VCaP (cell line): ENCODE measurements at regions not wholly inside any gene's neighbourhood (a gene's known extent, or its start where the extent isn't known, plus 50 kb on each side); places are given as distances from the start of the nearest gene placed in this dataset.
"Not testable (repeated sequence)": the region's sequence is repeated elsewhere in the genome, so short reads cannot be mapped to it uniquely, and the experiment has no call there.

Source experiments
- H3K27ac ChIP-seq: fragments of 450-650 bp; 2 replicates; pipeline ENCODE4 v1.5.1; 2017
- TF ChIP-seq, protein P1 (sequence below): fragments of 450-650 bp; conservative IDR thresholded peaks from 2 replicates; pipeline ENCODE4 v1.5.1; 2017; ENCODE audit warnings: mild to moderate bottlenecking, moderate library complexity

DNA sequence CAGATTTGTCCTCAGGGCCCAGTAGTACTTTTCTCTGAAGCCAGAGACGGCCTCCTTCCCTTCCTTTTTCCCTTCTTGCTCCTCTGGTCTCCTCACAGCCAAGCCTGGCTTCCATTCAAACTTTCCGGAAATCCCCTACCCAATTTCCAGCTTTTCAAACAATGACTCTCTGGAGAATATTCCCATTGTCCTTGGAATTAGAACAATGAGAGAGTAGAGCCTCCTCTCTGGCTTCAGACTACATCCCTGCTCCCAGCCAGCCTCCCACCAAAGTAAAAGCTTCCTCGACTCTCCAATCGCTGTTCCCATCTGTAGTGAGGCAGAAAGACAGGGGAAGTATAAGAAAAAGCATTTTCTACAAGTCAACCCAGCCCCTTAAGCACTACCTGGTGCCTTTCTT, 77.7 kb upstream of the SOX13 start:
- no peak overlapping the region for H3K27ac ChIP-seq
- TF ChIP-seq, protein P1, sequence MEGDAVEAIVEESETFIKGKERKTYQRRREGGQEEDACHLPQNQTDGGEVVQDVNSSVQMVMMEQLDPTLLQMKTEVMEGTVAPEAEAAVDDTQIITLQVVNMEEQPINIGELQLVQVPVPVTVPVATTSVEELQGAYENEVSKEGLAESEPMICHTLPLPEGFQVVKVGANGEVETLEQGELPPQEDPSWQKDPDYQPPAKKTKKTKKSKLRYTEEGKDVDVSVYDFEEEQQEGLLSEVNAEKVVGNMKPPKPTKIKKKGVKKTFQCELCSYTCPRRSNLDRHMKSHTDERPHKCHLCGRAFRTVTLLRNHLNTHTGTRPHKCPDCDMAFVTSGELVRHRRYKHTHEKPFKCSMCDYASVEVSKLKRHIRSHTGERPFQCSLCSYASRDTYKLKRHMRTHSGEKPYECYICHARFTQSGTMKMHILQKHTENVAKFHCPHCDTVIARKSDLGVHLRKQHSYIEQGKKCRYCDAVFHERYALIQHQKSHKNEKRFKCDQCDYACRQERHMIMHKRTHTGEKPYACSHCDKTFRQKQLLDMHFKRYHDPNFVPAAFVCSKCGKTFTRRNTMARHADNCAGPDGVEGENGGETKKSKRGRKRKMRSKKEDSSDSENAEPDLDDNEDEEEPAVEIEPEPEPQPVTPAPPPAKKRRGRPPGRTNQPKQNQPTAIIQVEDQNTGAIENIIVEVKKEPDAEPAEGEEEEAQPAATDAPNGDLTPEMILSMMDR, result no peak

DNA sequence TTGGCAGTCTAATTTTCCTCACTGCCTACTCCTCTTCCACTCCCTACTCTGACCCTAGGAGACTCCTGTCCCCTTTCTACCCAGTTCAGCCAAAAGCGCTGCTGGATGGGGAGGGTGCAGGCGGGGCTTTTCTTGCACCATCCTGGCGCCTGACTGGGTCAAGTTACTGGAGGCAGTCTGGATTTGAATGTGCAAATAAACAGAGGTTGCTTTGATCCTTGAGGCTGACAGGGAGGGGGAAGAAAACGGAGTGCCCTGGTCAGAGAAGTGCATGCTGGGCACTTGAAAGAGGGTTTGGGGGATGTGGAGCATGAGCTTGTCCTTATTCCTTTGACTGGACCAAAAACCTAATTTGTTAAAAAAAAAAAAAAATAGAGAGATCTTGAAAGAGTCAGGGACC, 76.8 kb upstream of the SOX13 start:
- TF ChIP-seq, protein P1, result no peak
- H3K27ac ChIP-seq, result no peak overlapping the region

DNA sequence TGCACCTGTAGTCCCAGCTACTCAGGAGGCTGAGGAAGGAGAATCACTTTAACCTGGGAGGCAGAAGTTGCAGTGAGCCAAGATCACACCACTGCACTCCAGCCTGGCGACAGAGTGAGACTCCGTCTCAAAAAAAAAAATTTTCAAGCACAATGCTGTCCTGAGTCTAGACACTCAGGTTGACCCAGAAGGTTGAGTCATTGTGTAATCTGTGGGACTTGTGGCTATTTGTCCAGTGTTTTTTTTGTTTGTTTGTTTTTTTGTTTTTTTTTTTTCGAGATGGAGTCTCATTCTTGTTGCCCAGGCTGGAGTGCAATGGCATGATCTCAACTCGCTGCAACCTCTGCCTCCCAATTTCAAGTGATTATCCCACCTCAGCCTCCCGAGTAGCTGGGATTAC, 74.3 kb upstream of the SOX13 start:
- not testable (repeated sequence) for H3K27ac ChIP-seq

DNA sequence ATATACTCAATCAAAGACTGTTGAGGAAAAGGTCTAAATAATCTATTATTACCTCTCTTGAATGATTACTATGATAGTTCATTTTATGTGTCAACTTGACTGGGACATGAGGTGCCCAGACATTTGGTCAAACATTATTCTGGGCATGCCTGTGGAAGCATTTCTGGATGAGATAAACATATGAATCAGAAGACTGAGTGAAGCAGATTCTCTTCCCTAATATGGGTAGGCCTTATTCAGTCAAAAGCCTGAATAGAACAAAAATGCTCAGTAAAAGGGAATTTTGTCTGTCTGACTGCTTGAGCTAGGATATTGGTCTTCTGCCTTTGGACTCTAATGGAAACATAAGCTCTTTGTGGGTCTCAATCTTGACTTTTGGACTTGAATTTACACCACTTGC, 73.3 kb upstream of the SOX13 start:
- TF ChIP-seq, protein P1, result no peak
- H3K27ac ChIP-seq, result no peak overlapping the region

DNA sequence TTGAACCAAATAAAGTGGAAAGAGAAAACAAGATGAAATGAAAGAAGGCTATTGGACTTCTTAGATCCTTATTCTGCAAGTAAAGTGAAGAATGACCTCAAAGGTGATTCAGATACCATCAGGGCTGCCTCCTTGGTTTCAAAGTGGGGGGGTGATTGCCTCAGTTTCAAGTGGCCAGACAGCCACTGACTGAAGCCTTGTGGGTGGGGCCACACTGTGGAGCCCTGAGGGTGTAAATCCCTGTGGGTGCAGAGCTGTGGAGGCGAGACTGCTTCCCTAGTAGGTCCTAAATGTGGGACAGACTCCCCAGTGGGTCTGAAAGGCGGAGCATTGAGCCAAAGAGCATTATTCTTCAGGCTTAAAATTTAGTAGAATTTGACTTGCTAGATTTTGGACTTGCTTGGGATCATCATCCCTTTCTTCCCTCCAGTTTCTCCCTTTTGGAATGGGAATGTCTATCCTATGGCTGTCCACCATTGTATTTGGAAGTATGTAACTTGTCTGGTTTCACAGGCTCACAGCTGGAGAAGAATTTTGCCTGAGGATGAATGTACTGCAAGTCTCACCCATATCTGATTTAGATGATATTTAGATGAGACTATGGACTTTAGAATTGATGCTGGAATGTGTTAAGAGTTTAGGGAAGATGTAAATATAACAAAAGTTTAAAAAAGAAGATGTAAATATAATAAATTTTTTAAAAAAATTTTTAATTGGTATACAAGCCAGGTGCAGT, 71.6 kb upstream of the SOX13 start:
- TF ChIP-seq, protein P1, result no peak
- H3K27ac ChIP-seq, result no peak overlapping the region

DNA sequence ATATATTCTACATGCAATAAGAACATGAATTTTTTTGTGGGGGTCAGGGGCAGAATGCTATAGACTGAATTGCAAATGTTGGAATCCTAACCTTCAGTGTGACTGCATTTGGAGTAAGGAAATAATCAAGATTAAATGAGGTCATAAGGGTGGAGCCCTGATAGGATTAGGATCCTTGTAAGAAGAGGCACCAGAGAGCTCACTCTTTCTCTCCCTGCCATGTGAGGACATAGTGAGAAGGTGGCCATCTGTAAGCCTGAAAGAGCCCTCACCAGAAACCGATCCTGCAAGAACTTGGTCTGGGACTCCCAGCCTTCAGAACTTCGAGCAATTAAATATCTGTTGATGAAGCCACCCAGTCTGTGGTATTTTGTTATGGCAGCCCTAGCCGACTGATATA, 70.3 kb upstream of the SOX13 start:
- no peak overlapping the region for H3K27ac ChIP-seq
- TF ChIP-seq, protein P1, result no peak

DNA sequence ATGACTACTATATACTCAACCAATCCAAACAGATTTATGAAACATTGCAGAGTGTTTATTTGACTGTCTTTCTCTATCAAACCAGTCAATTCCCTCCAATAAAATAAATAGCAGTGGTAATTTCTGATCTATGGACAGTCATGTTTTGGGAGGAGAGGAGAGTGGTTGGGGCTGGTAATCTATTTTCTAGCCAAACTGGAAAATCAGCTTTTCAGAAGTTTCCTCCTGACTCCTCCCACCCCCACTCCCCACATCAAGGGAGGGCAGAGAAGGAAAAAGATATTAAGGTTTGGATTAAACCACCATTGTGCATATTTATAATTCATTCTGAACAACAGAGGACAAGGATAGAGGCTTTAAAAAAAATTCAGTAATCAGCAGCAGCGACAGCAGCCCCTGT, 69.4 kb upstream of the SOX13 start:
- H3K27ac ChIP-seq, result peak overlapping the region; percentile 18; the same call in 1 of the 2 replicates
- TF ChIP-seq, protein P1, result no peak

DNA sequence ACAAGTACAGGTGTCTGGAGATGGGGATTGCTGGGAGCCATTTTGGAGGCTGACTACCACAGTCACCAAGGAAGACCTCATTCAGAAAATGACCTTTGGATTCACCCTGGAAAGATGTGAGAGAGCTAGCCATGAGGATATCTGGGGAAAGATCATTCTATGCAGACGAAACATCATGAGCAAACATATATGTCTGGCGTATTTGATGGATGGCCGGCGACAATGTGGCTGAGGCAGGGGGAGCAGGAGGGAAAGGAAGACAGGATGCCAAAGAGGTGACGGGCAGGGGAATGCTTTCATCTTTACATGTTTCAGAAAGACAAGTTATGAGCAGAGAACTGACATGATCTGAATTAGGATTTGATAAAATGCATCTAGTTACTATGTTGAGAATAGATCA, 61.5 kb upstream of the SOX13 start:
- TF ChIP-seq, protein P1, result no peak

More for the DNA sequence above, 61.5 kb upstream of the SOX13 start:
- H3K27ac ChIP-seq, result no peak overlapping the region
